Spleen (tissue), 11 donors: ENCODE measurements at regions not wholly inside any gene's neighbourhood (a gene's known extent, or its start where the extent isn't known, plus 50 kb on each side); places are given as distances from the start of the nearest gene placed in this dataset.
"Not testable (repeated sequence)": the region's sequence is repeated elsewhere in the genome, so short reads cannot be mapped to it uniquely, and the experiment has no call there.

Experiments used
- DNase-seq: peaks from one replicate; pipeline ENCODE4 v3.0.0-alpha.2; 2020
- H3K27ac ChIP-seq, 8 donors: fragments of 200-600 bp; sonication (generic) in 7 of 8; 1 replicate in 4 of 8; 2 replicates in 4 of 8; pipeline versions ENCODE4 v1.5.0 to v1.8.0; 2016 to 2021; ENCODE audit warnings: inconsistent platforms in 4 of 8, mild to moderate bottlenecking in 4 of 8, moderate library complexity in 1 of 8
- H3K27me3 ChIP-seq, 7 donors: fragments of 200-600 bp; sonication (generic) in 6 of 7; replicated peaks in 1 of 7; 1 replicate in 4 of 7; 2 replicates in 3 of 7; pipeline versions ENCODE4 v1.5.0 to v1.8.0; 2016 to 2021; ENCODE audit warnings: inconsistent platforms in 3 of 7, mild to moderate bottlenecking in 1 of 7
- H3K36me3 ChIP-seq, 6 donors: fragments of 200-600 bp; sonication (generic) in 5 of 6; 1 replicate in 4 of 6; 2 replicates in 2 of 6; pipeline versions ENCODE4 v1.5.0 to v1.8.0; 2016 to 2021; ENCODE audit warnings: inconsistent platforms in 2 of 6
- H3K4me1 ChIP-seq, 6 donors: fragments of 200-600 bp; sonication (generic) in 5 of 6; 1 replicate in 3 of 6; 2 replicates in 3 of 6; pipeline versions ENCODE4 v1.5.0 to v1.8.0; 2016 to 2021; ENCODE audit warnings: inconsistent platforms in 3 of 6
- H3K4me3 ChIP-seq, 8 donors: fragments of 200-600 bp; sonication (generic) in 7 of 8; 1 replicate in 4 of 8; 2 replicates in 4 of 8; pipeline versions ENCODE4 v1.5.0 to v1.8.0; 2016 to 2021; ENCODE audit warnings: inconsistent platforms in 4 of 8, mild to moderate bottlenecking in 4 of 8, moderate library complexity in 2 of 8
- H3K9me3 ChIP-seq, 8 donors: fragments of 200-600 bp; sonication (generic) in 7 of 8; 1 replicate in 4 of 8; 2 replicates in 4 of 8; pipeline versions ENCODE4 v1.5.0 to v1.8.0; 2016 to 2021; ENCODE audit warnings: inconsistent platforms in 4 of 8
- POLR2A ChIP-seq, 3 donors: fragments of 450-650 bp; IDR thresholded peaks; one replicate each; pipeline ENCODE4 v1.5.1; 2017; ENCODE audit warnings: antibody characterized with exemption in 3 of 3, mild to moderate bottlenecking in 1 of 3
- POLR2AphosphoS5 ChIP-seq, 3 donors: sonication (generic); formaldehyde crosslinking; IDR thresholded peaks; one replicate each; pipeline ENCODE4 v1.5.1; 2017; ENCODE audit warnings: antibody characterized with exemption in 3 of 3
- WGBS, 5 donors: extraction: QIAGEN DNeasy Blood & Tissue Kit in 3 of 5; methylation state at CpG; one replicate each; pipeline versions ENCODE4 v1.1.5 to v1.1.7; 2013 to 2018; 5-methylcytosine and 5-hydroxymethylcytosine counted together
- intact Hi-C: fragments of 100-400 bp; cut with DNase I; formaldehyde crosslinking; loops from one replicate; pipeline ENCODE4 v1.15.0; 2023; ENCODE audit warnings: low total_unique reads
- TF ChIP-seq, protein P1 (sequence below), 11 experiments: fragments of 200-600 bp in 7 of 11; fragments of 450-650 bp in 4 of 11; sonication (generic) in 4 of 11; IDR thresholded peaks in 8 of 11; conservative IDR thresholded peaks in 3 of 11; 1 replicate in 7 of 11; 2 replicates in 4 of 11; pipeline versions ENCODE4 v1.4.0 to v1.8.0; 2016 to 2021; ENCODE audit warnings: antibody characterized with exemption in 11 of 11, inconsistent platforms in 4 of 11, mild to moderate bottlenecking in 1 of 11
- donor health status: healthy with polysubstance abuse.
- donor health status: DM: no; HTN: no; CAD: no; lungs with moderate emphysema.
- donor health status: DM: no; HTN: no; CAD: no.
- donor health status: Bipolar disorder and iron deficiency.
- donor health status: healthy.
- donor health status: DM: no; HTN: no; CAD: no.
- donor health status: DM: yes; HTN: yes; CAD: no.

DNA sequence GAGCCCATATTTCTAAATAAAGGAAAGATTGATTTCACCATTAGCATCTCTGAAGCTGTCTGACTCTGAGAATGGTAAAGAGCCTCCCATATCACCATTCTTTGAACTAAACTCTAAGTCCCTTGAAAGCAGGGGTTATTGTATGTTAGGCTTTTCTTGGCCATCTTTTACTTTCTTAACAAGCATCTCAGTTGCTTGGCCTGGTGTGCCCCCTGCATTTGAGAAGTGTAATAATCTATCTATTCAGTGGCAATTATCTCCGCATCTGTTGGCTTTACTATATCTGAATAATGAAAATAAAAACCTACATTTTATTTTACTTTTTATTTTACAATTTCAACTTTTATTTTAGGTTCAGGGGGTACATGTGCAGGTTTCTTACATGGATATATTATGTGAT is 128.3 kb upstream of the ARMCX2 start:
- Histone ChIP-seq H3K9me3 (no peaks in the 10 kb centered on the region), H3K4me1 (no peaks in the 10 kb centered on the region), H3K27ac (no peak overlapping the region), H3K36me3 (no peaks in the 10 kb centered on the region), H3K27me3 (peaks cover 0 to 5% (median 0%) of the 10 kb centered on the region in 7 donors), H3K4me3 (no peak overlapping the region)
- intact Hi-C loops = no loop called here
- WGBS, 5 donors = 89 to 100% (median 93%) methylated on average over 1 of the region's 1 CpG
- TF ChIP-seq, protein P1, sequence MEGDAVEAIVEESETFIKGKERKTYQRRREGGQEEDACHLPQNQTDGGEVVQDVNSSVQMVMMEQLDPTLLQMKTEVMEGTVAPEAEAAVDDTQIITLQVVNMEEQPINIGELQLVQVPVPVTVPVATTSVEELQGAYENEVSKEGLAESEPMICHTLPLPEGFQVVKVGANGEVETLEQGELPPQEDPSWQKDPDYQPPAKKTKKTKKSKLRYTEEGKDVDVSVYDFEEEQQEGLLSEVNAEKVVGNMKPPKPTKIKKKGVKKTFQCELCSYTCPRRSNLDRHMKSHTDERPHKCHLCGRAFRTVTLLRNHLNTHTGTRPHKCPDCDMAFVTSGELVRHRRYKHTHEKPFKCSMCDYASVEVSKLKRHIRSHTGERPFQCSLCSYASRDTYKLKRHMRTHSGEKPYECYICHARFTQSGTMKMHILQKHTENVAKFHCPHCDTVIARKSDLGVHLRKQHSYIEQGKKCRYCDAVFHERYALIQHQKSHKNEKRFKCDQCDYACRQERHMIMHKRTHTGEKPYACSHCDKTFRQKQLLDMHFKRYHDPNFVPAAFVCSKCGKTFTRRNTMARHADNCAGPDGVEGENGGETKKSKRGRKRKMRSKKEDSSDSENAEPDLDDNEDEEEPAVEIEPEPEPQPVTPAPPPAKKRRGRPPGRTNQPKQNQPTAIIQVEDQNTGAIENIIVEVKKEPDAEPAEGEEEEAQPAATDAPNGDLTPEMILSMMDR (IDR thresholded peaks at IDR 0.05 in 8 of 11, conservative IDR thresholded peaks at IDR 0.05 in 3 of 11) = no peak
- TF ChIP-seq POLR2A (IDR thresholded peaks at IDR 0.05) (no peak), POLR2AphosphoS5 (IDR thresholded peaks at IDR 0.05) (no peak)
- no peak for DNase-seq

DNA sequence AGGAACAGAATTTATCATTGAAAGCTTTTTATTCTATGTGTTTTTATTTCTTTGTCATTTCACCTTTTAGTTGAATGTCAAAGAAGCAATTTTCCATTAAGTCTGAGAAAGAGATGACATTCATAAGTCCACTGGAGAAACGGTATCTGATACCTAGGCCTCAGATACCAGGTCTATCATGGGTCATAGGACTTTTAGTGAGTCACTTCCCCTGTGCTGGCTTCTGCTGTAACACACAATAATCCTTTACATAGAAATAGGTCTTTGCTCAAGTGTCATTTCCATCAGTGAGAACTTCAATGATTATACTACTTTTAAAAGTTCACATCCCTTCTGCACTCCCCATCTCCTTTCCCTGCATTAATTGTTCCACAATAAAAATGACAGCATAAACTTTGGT is 125.5 kb upstream of the ARMCX2 start:
- intact Hi-C loops = no loop called here
- Histone ChIP-seq H3K4me3 (no peak overlapping the region), H3K36me3 (no peaks in the 10 kb centered on the region), H3K4me1 (no peaks in the 10 kb centered on the region), H3K27me3 (peaks cover 0 to 9% (median 0%) of the 10 kb centered on the region in 7 donors), H3K27ac (no peak overlapping the region), H3K9me3 (no peaks in the 10 kb centered on the region)
- no peak for DNase-seq
- 29 to 76% (median 59%) methylated on average over 1 of the region's 1 CpG for WGBS, 5 donors
- TF ChIP-seq, protein P1 (IDR thresholded peaks at IDR 0.05 in 8 of 11, conservative IDR thresholded peaks at IDR 0.05 in 3 of 11) = no peak
- TF ChIP-seq POLR2A (IDR thresholded peaks at IDR 0.05) (no peak), POLR2AphosphoS5 (IDR thresholded peaks at IDR 0.05) (no peak)

DNA sequence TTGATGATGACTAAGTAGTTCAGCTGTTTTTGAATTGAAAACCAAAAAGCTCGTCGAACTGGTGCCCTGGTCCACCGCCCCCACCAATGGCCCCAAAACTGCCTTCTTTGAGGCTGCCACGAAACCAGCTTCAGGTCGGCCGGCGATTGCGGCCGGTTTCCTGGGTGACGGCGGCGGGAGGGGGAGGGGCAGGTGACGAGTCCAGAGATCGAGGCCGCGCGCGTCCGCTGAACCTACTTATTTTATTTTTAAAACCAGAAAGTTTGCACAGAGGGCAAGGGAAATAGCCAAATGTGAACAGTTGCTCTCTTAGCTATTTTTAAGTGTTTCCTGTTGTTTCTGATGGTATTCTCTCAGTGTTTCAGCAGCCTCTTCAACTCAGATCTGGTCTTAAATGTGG is 120.8 kb upstream of the ARMCX2 start:
- DNase-seq, H3K4me1 ChIP-seq, H3K4me3 ChIP-seq, H3K36me3 ChIP-seq, intact Hi-C loops, H3K9me3 ChIP-seq, H3K27ac ChIP-seq, H3K27me3 ChIP-seq: not testable (repeated sequence)
- 73 to 85% (median 76%) methylated on average over 14 to 19 of the region's 19 CpGs for WGBS, 5 donors

DNA sequence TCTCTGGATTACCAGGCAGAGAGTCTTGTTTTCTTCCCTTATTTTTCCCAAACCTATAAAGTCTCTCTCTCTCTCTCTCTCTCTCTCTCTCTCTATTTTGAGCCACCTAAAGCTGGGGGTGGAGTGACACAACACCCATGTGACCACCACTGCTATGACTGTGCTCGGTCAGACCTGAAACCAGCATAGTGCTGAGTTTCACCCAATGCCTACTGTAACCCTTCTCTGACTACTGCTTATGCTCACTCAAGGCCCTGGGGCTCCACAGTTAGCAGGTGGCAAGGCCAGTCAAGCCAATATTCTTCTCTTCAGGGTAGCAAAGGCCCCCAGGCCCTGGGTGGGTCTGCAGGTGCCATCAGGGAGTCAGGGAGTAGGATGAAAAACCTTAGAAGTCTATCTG is 114.7 kb upstream of the ARMCX2 start:
- no peak for TF ChIP-seq POLR2AphosphoS5 (IDR thresholded peaks at IDR 0.05)
- TF ChIP-seq, protein P1 (IDR thresholded peaks at IDR 0.05 in 8 of 11, conservative IDR thresholded peaks at IDR 0.05 in 3 of 11) = no peak
- TF ChIP-seq POLR2A (IDR thresholded peaks at IDR 0.05) = no peak
- Histone ChIP-seq H3K27ac (no peak overlapping the region), H3K27me3 (peaks cover 0 to 4% (median 0%) of the 10 kb centered on the region in 7 donors), H3K36me3 (no peaks in the 10 kb centered on the region), H3K4me1 (no peaks in the 10 kb centered on the region), H3K4me3 (no peak overlapping the region), H3K9me3 (peaks cover 0 to 15% (median 0%) of the 10 kb centered on the region in 8 donors)
- no peak for DNase-seq
- 73 to 100% (median 81%) methylated on average over 1 of the region's 1 CpG for WGBS, 5 donors
- intact Hi-C loops = no loop called here

DNA sequence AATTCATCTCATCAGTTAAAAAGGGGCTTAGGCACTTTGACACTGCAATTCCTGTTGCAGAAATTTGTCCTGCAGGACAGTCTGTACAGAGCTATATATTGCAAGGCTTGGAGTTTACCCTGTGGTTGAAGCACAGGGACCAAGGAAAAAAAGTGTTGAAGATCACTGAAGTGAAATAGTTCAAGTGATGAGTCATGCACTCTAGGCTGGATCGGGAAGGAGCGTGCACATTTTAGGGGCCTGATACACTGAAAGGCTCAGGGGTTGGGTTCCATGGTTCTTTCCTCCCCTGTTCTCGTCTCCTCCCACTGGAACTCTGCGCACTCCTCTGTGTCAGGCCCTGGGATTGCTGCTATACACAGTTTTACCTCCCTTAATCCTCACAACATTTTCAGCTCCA is 104.9 kb upstream of the ARMCX2 start:
- WGBS, 5 donors = 74 to 96% (median 82%) methylated on average over 4 of the region's 4 CpGs

More for the DNA sequence above, 104.9 kb upstream of the ARMCX2 start:
- no peak for TF ChIP-seq POLR2A (IDR thresholded peaks at IDR 0.05)
- TF ChIP-seq, protein P1 (IDR thresholded peaks at IDR 0.05 in 8 of 11, conservative IDR thresholded peaks at IDR 0.05 in 3 of 11) = no peak
- no peak for TF ChIP-seq POLR2AphosphoS5 (IDR thresholded peaks at IDR 0.05)
- no peak for DNase-seq
- no peak overlapping the region for H3K27ac ChIP-seq
- intact Hi-C loops = no loop called here
- H3K4me3 ChIP-seq = no peak overlapping the region
- no peaks in the 10 kb centered on the region for H3K4me1 ChIP-seq
- no peaks in the 10 kb centered on the region for H3K36me3 ChIP-seq
- no peaks in the 10 kb centered on the region for H3K27me3 ChIP-seq
- no peaks in the 10 kb centered on the region for H3K9me3 ChIP-seq
